IMR-90 (cell line): ENCODE measurements at regions not wholly inside any gene's neighbourhood (a gene's known extent, or its start where the extent isn't known, plus 50 kb on each side); places are given as distances from the start of the nearest gene placed in this dataset.

Source experiments
- CEBPB ChIP-seq: IDR thresholded peaks from 2 replicates; pipeline ENCODE4 v1.6.1; 2012; ENCODE audit warnings: low read depth, low read length, improper control_type of control experiment
- CTCF ChIP-seq: conservative IDR thresholded peaks from 2 replicates; pipeline ENCODE4 v1.5.1; 2012; ENCODE audit warnings: mild to moderate bottlenecking, low read depth, low read length, improper control_type of control experiment
- ELK1 ChIP-seq: fragments of 150-350 bp; IDR thresholded peaks from 2 replicates; pipeline ENCODE4 v1.6.1; 2016; ENCODE audit warnings: low read depth, mild to moderate bottlenecking, low read length, moderate library complexity, borderline replicate concordance
- FOS ChIP-seq: fragments of 150-350 bp; IDR thresholded peaks from 2 replicates; pipeline ENCODE4 v1.6.1; 2016; ENCODE audit warnings: low read depth, low read length
- POLR2A ChIP-seq: IDR thresholded peaks from 2 replicates; pipeline ENCODE4 v1.6.1; 2012; ENCODE audit warnings: mild to moderate bottlenecking, low read depth, low read length
- RCOR1 ChIP-seq: IDR thresholded peaks from 2 replicates; pipeline ENCODE4 v1.6.1; 2012; ENCODE audit warnings: mild to moderate bottlenecking, low read length, improper control_type of control experiment; ENCODE audit not compliant: insufficient replicate concordance
- USF2 ChIP-seq: fragments of 150-350 bp; IDR thresholded peaks from 2 replicates; pipeline ENCODE4 v1.6.1; 2017; ENCODE audit warnings: mild to moderate bottlenecking, antibody characterized with exemption, low read length, low read depth

DNA sequence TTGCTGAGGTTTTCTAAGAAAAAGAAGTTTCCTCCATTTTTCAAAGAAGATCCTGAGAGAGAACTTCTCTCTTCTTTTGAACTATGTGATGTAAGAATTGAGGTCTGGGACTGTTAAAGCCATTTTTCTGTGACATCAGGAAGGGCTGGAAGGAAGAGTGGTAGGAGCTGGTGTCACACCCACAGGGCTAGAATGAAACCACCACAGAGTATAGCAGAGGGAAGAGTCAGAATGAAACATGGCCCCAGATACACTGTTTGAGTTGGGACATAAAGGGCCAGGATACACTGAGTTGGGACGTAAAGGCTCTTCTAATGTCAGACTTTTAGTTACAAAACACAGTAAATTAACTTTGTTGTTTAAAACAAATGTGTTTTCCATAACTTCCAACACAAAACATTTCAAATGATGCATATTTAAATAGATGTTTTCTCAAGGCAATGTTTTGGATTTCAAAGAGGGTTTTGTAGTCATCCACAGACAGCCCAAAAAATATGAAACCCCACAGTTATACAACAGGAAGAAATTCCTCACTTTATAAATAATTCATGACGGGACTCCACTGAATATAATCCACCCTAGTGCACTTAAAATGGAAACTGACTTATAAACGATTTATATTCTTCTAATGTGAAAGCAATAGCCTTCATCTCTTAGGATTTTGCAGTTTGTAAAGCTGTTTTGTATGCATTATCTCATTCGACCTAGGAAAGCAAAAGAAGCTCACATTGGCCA lies 72.5 kb downstream of the LIG4 start:
- no peak for TF ChIP-seq CTCF
- no peak for TF ChIP-seq POLR2A
- no peak for TF ChIP-seq USF2
- no peak for TF ChIP-seq FOS
- TF ChIP-seq CEBPB = no peak
- no peak for TF ChIP-seq ELK1
- TF ChIP-seq RCOR1 = no peak
